ENCODE measurements at regions not wholly inside any gene's neighbourhood (a gene's known extent, or its start where the extent isn't known, plus 50 kb on each side); places are given as distances from the start of the nearest gene placed in this dataset.

DNA sequence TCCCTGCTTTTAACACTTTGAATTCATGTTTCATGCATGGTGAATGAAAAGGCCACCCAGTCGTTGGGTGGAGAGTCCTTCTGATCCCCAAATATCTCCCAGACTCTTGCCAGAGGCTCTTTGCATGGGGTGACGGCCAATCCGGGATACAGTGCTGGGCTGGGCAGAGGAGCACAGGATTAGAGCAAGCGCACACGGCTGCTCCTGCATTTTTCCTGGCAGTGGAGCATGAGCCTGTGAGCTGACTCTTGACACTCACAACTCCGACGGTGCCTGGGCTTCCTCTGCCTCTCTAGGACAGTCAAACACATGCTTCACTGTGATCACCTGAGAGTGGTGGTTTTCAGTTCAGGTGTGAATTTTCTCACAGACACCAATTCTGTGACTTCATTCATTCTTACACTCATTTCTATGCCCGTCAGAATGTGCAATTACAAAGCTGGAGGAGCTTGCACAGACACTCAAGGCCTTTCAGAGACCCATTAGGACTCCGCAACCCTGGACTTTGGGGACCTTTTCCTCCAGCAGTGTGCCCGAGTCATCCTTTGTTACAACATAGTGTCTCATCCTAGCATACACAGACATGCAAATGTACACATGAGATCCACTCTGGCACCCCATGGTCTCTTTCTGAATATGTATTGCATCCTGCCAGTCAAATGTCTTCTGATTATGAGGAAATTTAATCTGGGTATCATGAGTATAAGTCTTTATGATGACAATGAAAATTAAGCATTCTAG lies 206.6 kb downstream of the ICE1 start:
- H3K4me1 ChIP-seq (ENCODE audit: control insufficient read depth in 5 of 5, insufficient read depth in 5 of 5, low read length in 5 of 5): no peaks in the 10 kb centered on the region
- no peaks in the 10 kb centered on the region for H3K27me3 ChIP-seq (ENCODE audit: control insufficient read depth in 5 of 5, insufficient read depth in 4 of 5, low read length in 5 of 5)
- no peak overlapping the region for H3K9ac ChIP-seq (ENCODE audit: low read length in 5 of 5)
- no peak overlapping the region for H3K27ac ChIP-seq (ENCODE audit: low read depth, low read length)
- H3K4me3 ChIP-seq (ENCODE audit: low read depth in 1 of 5, low read length in 5 of 5): no peak overlapping the region
- peaks cover 0 to 2% (median under 1%) of the 10 kb centered on the region in 5 donors for H3K9me3 ChIP-seq (ENCODE audit: control insufficient read depth in 5 of 5, low read length in 5 of 5)
- no peaks in the 10 kb centered on the region for H3K36me3 ChIP-seq (ENCODE audit: control insufficient read depth in 5 of 5, insufficient read depth in 5 of 5, low read length in 5 of 5)

DNA sequence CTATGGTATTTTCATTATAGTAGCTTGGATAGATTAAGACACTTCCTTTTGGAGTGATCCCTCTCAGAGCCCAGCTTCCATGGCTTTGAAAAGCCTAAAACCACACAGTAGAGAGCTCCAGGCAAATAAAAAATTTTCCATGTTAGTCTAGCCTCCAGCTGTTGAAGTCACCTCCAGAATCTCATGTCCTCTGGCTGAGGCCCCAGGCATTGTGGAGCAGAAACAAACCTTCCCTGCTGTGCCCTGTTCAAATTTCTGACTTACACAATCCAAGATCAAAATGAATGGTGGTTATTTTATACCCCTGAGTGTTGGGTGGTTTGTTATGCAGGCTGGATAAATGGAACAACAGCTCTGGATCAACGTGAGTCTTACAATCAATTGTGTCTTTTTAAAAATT lies 203.9 kb downstream of the ICE1 start:
- H3K9me3 ChIP-seq (ENCODE audit: control insufficient read depth in 5 of 5, low read length in 5 of 5): peaks cover 0 to 11% (median 9%) of the 10 kb centered on the region in 5 donors

DNA sequence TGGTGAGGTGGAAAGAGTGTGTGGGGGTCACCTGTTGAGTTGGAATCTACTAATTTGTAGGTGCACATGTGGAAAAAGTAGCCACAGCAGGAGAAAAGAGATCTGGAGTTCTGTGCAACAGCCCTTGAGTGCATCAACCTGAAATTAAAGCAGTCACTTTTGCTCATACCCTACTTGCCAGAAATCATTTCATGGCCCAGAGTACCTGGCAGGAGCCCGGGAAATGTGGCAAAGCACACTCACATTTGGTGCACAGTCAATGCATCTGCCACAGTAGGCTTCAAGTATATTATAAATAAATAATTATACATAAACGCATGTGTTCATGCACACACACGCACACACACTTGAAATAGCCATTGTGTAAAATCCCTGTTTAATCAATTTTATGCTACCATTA lies 203.0 kb downstream of the ICE1 start:
- Histone ChIP-seq H3K9ac (ENCODE audit: low read length in 5 of 5) (no peak overlapping the region), H3K36me3 (ENCODE audit: control insufficient read depth in 5 of 5, insufficient read depth in 5 of 5, low read length in 5 of 5) (no peaks in the 10 kb centered on the region), H3K27me3 (ENCODE audit: control insufficient read depth in 5 of 5, insufficient read depth in 4 of 5, low read length in 5 of 5) (no peaks in the 10 kb centered on the region), H3K4me1 (ENCODE audit: control insufficient read depth in 5 of 5, insufficient read depth in 5 of 5, low read length in 5 of 5) (no peaks in the 10 kb centered on the region), H3K9me3 (ENCODE audit: control insufficient read depth in 5 of 5, low read length in 5 of 5) (peaks cover 0 to 14% (median 10%) of the 10 kb centered on the region in 5 donors), H3K27ac (ENCODE audit: low read depth, low read length) (no peak overlapping the region), H3K4me3 (ENCODE audit: low read depth in 1 of 5, low read length in 5 of 5) (no peak overlapping the region)

More for the DNA sequence above, 203.9 kb downstream of the ICE1 start:
- no peak overlapping the region for H3K27ac ChIP-seq (ENCODE audit: low read depth, low read length)
- no peak overlapping the region for H3K4me3 ChIP-seq (ENCODE audit: low read depth in 1 of 5, low read length in 5 of 5)
- no peak overlapping the region for H3K9ac ChIP-seq (ENCODE audit: low read length in 5 of 5)
- no peaks in the 10 kb centered on the region for H3K36me3 ChIP-seq (ENCODE audit: control insufficient read depth in 5 of 5, insufficient read depth in 5 of 5, low read length in 5 of 5)
- H3K4me1 ChIP-seq (ENCODE audit: control insufficient read depth in 5 of 5, insufficient read depth in 5 of 5, low read length in 5 of 5): no peaks in the 10 kb centered on the region
- H3K27me3 ChIP-seq (ENCODE audit: control insufficient read depth in 5 of 5, insufficient read depth in 4 of 5, low read length in 5 of 5): no peaks in the 10 kb centered on the region

DNA sequence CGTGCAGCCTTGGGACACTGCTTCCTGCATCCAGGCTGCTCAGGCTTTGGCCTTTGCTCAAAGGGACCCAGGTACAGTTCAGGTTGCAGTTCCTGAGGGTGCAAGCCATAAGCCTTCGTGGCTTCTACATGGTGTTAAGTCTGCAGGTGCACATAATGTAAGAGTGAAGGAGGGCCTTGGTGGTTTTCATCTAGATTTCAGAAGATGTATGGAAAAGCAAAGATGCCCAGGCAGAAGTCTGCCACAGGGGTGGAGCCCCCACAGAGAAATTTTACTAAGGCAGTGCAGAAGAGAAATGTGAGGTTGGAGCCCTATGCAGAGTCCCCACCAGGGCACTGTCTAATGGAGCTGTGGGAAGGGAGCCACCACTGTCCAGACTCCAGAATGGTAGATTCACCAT lies 200.9 kb downstream of the ICE1 start:
- H3K9me3 ChIP-seq (ENCODE audit: control insufficient read depth in 5 of 5, low read length in 5 of 5): peaks cover 0 to 14% (median 10%) of the 10 kb centered on the region in 5 donors
- H3K4me3 ChIP-seq (ENCODE audit: low read depth in 1 of 5, low read length in 5 of 5): no peak overlapping the region
- H3K9ac ChIP-seq (ENCODE audit: low read length in 5 of 5): no peak overlapping the region
- no peaks in the 10 kb centered on the region for H3K36me3 ChIP-seq (ENCODE audit: control insufficient read depth in 5 of 5, insufficient read depth in 5 of 5, low read length in 5 of 5)
- H3K4me1 ChIP-seq (ENCODE audit: control insufficient read depth in 5 of 5, insufficient read depth in 5 of 5, low read length in 5 of 5): no peaks in the 10 kb centered on the region
- H3K27ac ChIP-seq (ENCODE audit: low read depth, low read length): no peak overlapping the region
- H3K27me3 ChIP-seq (ENCODE audit: control insufficient read depth in 5 of 5, insufficient read depth in 4 of 5, low read length in 5 of 5): no peaks in the 10 kb centered on the region

DNA sequence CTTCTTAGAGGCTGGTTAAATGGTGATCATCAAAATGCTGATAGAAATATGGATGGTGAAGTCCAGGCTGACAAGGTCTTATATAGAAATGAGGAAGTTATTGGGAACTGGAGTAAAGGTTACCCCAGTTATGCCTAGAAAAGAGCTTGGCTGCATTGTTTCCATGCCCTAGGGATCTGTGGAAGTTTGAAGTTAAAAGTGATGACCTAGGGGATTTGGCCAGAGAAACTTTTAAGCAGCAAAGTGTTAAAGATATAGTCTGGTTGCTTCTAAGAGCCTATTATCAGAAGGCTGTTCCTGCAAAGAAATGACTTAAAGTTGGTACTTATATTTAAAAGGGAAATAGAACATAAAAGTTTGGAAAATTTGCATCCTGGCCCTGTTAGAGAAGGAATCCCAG lies 200.3 kb downstream of the ICE1 start:
- no peak overlapping the region for H3K9ac ChIP-seq (ENCODE audit: low read length in 5 of 5)
- no peaks in the 10 kb centered on the region for H3K27me3 ChIP-seq (ENCODE audit: control insufficient read depth in 5 of 5, insufficient read depth in 4 of 5, low read length in 5 of 5)
- no peak overlapping the region for H3K27ac ChIP-seq (ENCODE audit: low read depth, low read length)
- peaks cover 0 to 14% (median 10%) of the 10 kb centered on the region in 5 donors for H3K9me3 ChIP-seq (ENCODE audit: control insufficient read depth in 5 of 5, low read length in 5 of 5)
- no peaks in the 10 kb centered on the region for H3K4me1 ChIP-seq (ENCODE audit: control insufficient read depth in 5 of 5, insufficient read depth in 5 of 5, low read length in 5 of 5)
- H3K4me3 ChIP-seq (ENCODE audit: low read depth in 1 of 5, low read length in 5 of 5): no peak overlapping the region
- H3K36me3 ChIP-seq (ENCODE audit: control insufficient read depth in 5 of 5, insufficient read depth in 5 of 5, low read length in 5 of 5): no peaks in the 10 kb centered on the region

DNA sequence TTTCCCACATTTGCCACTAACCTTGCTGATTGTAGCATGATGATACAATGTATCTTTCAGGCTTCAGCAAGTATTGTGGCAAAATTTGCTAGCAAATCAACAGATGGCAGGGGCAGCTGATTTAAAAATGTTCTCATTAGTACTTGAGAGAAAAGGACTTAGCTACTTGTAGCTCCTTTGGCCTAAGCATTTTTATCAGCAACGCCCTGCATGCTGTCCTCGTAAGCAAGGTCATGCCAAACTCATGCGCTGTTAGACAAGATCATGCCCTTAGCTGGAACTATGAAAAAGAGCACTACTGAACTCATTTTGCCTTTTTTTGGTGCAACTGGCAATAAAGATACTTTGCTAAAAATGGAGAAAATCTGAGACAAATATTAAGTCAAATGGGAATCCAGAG lies 197.1 kb downstream of the ICE1 start:
- H3K4me3 ChIP-seq (ENCODE audit: low read depth in 1 of 5, low read length in 5 of 5): no peak overlapping the region
- no peak overlapping the region for H3K9ac ChIP-seq (ENCODE audit: low read length in 5 of 5)
- H3K9me3 ChIP-seq (ENCODE audit: control insufficient read depth in 5 of 5, low read length in 5 of 5): peaks cover 0 to 14% (median 9%) of the 10 kb centered on the region in 5 donors
- no peaks in the 10 kb centered on the region for H3K27me3 ChIP-seq (ENCODE audit: control insufficient read depth in 5 of 5, insufficient read depth in 4 of 5, low read length in 5 of 5)
- H3K4me1 ChIP-seq (ENCODE audit: control insufficient read depth in 5 of 5, insufficient read depth in 5 of 5, low read length in 5 of 5): no peaks in the 10 kb centered on the region
- H3K36me3 ChIP-seq (ENCODE audit: control insufficient read depth in 5 of 5, insufficient read depth in 5 of 5, low read length in 5 of 5): no peaks in the 10 kb centered on the region
- no peak overlapping the region for H3K27ac ChIP-seq (ENCODE audit: low read depth, low read length)

DNA sequence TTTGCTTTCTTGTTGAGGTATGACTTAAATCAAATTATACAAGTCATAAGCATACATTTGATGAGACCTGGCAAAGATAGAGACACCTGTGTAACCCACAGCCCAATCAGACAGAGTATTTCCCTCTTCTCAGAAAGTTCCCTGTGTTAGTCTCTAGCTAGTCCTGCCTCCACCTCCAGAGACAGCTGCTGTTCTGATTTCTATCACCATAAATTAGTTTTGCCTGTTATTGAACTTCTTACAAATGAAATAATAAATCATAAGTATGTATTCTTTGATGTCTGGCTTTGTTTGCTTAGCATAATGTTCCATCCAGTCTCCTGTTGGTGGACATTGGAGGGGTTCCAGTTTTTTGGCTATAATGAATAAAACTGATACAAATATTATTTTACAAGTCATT lies 194.5 kb downstream of the ICE1 start:
- Histone ChIP-seq H3K27ac (ENCODE audit: low read depth, low read length) (no peak overlapping the region), H3K27me3 (ENCODE audit: control insufficient read depth in 5 of 5, insufficient read depth in 4 of 5, low read length in 5 of 5) (peaks cover 0 to 3% (median 0%) of the 10 kb centered on the region in 5 donors), H3K9ac (ENCODE audit: low read length in 5 of 5) (no peak overlapping the region), H3K36me3 (ENCODE audit: control insufficient read depth in 5 of 5, insufficient read depth in 5 of 5, low read length in 5 of 5) (no peaks in the 10 kb centered on the region), H3K4me3 (ENCODE audit: low read depth in 1 of 5, low read length in 5 of 5) (no peak overlapping the region), H3K9me3 (ENCODE audit: control insufficient read depth in 5 of 5, low read length in 5 of 5) (peaks cover 0 to 4% (median 0%) of the 10 kb centered on the region in 5 donors), H3K4me1 (ENCODE audit: control insufficient read depth in 5 of 5, insufficient read depth in 5 of 5, low read length in 5 of 5) (no peaks in the 10 kb centered on the region)

DNA sequence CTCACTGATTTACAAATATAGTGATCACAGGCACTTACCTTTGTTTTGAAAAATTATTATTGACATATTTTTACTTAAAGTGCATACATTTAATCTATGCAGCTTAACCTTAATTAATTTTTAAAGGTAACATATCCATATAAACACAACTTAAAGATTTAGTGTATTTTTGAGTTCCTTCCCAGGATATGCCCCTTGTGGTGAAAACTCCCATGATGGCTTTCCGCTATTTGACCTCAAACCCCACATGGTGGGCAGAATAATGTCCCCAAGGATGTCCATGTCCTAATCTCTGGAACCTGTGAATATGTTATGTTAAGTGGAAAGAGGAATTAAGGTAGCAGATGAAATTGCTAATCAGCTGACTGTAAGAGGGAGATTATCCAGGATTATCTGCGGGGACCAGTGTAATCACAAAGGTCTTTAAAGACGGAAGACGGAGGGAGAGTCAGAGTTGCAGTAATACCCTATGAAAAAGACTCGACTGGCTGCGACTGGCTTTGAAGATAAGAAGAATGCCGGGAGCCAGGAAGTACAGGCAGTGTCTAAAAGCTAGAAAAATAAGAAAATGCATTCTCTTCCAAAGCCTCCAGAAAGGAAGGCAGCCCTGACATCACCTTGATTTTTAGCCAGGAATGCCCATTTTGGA lies 193.9 kb downstream of the ICE1 start:
- no peak overlapping the region for H3K27ac ChIP-seq (ENCODE audit: low read depth, low read length)
- H3K27me3 ChIP-seq (ENCODE audit: control insufficient read depth in 5 of 5, insufficient read depth in 4 of 5, low read length in 5 of 5): peaks cover 0 to 3% (median 0%) of the 10 kb centered on the region in 5 donors
- H3K9me3 ChIP-seq (ENCODE audit: control insufficient read depth in 5 of 5, low read length in 5 of 5): peaks cover 0 to 4% (median 0%) of the 10 kb centered on the region in 5 donors
- H3K9ac ChIP-seq (ENCODE audit: low read length in 5 of 5): no peak overlapping the region
- no peaks in the 10 kb centered on the region for H3K4me1 ChIP-seq (ENCODE audit: control insufficient read depth in 5 of 5, insufficient read depth in 5 of 5, low read length in 5 of 5)
- no peak overlapping the region for H3K4me3 ChIP-seq (ENCODE audit: low read depth in 1 of 5, low read length in 5 of 5)
- H3K36me3 ChIP-seq (ENCODE audit: control insufficient read depth in 5 of 5, insufficient read depth in 5 of 5, low read length in 5 of 5): no peaks in the 10 kb centered on the region

DNA sequence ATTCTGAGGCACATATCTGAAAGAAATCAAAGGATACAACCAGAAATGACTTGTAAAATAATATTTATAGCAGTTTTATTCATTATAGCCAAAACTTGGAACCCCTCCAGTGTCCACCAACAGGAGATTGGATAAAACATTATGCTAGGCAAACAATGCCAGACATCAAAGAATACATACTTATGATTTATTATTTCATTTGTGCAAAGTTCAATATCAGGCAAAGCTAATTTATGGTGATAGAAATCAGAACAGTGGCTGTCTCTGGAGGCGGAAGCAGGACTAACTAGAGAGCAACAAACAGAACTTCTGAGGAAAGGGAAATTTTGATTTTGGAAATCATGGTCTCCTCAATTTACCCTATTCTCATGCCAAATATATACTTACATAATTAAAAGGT lies 193.1 kb downstream of the ICE1 start:
- Histone ChIP-seq H3K4me3 (ENCODE audit: low read depth in 1 of 5, low read length in 5 of 5) (no peak overlapping the region), H3K9ac (ENCODE audit: low read length in 5 of 5) (no peak overlapping the region), H3K27me3 (ENCODE audit: control insufficient read depth in 5 of 5, insufficient read depth in 4 of 5, low read length in 5 of 5) (peaks cover 0 to 3% (median 0%) of the 10 kb centered on the region in 5 donors), H3K9me3 (ENCODE audit: control insufficient read depth in 5 of 5, low read length in 5 of 5) (no peaks in the 10 kb centered on the region), H3K4me1 (ENCODE audit: control insufficient read depth in 5 of 5, insufficient read depth in 5 of 5, low read length in 5 of 5) (no peaks in the 10 kb centered on the region), H3K36me3 (ENCODE audit: control insufficient read depth in 5 of 5, insufficient read depth in 5 of 5, low read length in 5 of 5) (no peaks in the 10 kb centered on the region), H3K27ac (ENCODE audit: low read depth, low read length) (no peak overlapping the region)

DNA sequence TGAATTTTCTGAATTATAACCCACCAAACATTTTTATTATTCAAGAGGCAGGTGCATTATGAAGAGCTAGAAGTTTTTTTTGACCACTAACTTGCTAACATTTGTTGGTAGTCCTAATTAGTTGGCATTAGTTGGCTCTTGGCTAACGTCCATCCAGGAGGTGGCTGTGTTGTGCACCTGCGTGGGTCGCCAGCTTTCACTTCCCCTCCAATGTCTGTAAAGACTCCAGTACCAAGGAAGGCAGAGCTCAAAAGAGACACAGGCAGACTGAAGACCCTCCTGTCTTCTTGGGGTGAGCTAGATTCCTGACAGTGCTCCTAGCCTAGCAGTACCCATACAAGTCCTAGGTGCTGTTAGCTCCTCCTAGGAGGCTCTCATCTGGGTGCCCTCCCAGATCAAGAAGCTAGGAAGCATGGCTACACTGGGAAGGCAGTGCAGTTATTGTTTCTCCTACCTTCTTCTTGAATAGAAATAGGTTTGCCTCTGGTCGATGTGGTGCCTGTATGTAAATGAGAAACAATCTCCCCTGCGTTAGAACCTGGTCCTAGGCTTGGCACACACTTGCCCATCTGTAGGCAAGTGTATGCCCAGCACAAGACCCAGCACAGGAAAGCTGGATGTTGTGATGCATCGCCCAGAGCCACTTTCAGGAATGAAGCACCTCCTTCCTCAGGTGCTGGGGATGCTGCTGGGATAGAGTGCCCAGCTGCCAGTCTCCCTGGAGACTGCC lies 190.9 kb downstream of the ICE1 start:
- Histone ChIP-seq H3K4me3 (ENCODE audit: low read depth in 1 of 5, low read length in 5 of 5) (no peak overlapping the region), H3K27me3 (ENCODE audit: control insufficient read depth in 5 of 5, insufficient read depth in 4 of 5, low read length in 5 of 5) (peaks cover 0 to 3% (median 0%) of the 10 kb centered on the region in 5 donors), H3K4me1 (ENCODE audit: control insufficient read depth in 5 of 5, insufficient read depth in 5 of 5, low read length in 5 of 5) (no peaks in the 10 kb centered on the region), H3K9ac (ENCODE audit: low read length in 5 of 5) (no peak overlapping the region), H3K9me3 (ENCODE audit: control insufficient read depth in 5 of 5, low read length in 5 of 5) (no peaks in the 10 kb centered on the region), H3K36me3 (ENCODE audit: control insufficient read depth in 5 of 5, insufficient read depth in 5 of 5, low read length in 5 of 5) (no peaks in the 10 kb centered on the region), H3K27ac (ENCODE audit: low read depth, low read length) (no peak overlapping the region)

Measured in subcutaneous abdominal adipose tissue (tissue), 5 donors.